ENCODE measurements at regions not wholly inside any gene's neighbourhood (a gene's known extent, or its start where the extent isn't known, plus 50 kb on each side); places are given as distances from the start of the nearest gene placed in this dataset.

- POLR2A ChIA-PET: no interaction called here
- no TSS peak for BruUV-seq (replicated peaks)
- Histone ChIP-seq H3K27me3 (ENCODE audit: control insufficient read depth in 2 of 2, insufficient read depth in 2 of 2, low read length in 2 of 2) (no peaks in the 10 kb centered on the region), H3K27ac (ENCODE audit: insufficient read depth, low read depth, low read length) (no peak overlapping the region), H3K9ac (replicated peaks; ENCODE audit: extremely low read depth, insufficient read depth, low read length) (no peak overlapping the region), H3K9me3 (replicated peaks; ENCODE audit: control insufficient read depth, insufficient read depth, low read length) (no peaks in the 10 kb centered on the region), H3K4me1 (ENCODE audit: control insufficient read depth, extremely low read depth, insufficient read depth, low read length) (no peaks in the 10 kb centered on the region), H2AFZ (ENCODE audit: low read depth, low read length) (no peak overlapping the region), H3K4me3 (replicated peaks in 1 of 3; ENCODE audit: insufficient read depth in 1 of 3, low read depth in 1 of 3, low read length in 3 of 3) (no peak overlapping the region), H3K79me2 (ENCODE audit: control insufficient read depth, insufficient read depth, low read length) (no peaks in the 10 kb centered on the region), H3K4me2 (ENCODE audit: insufficient read depth, low read length) (no peak overlapping the region), H4K20me1 (replicated peaks; ENCODE audit: control insufficient read depth, extremely low read depth, insufficient read depth, low read length) (no peaks in the 10 kb centered on the region), H3K36me3 (ENCODE audit: control insufficient read depth in 2 of 2, extremely low read depth in 1 of 2, insufficient read depth in 2 of 2, low read length in 2 of 2) (no peaks in the 10 kb centered on the region), H3K9me1 (replicated peaks; ENCODE audit: control insufficient read depth, extremely low read depth, insufficient read depth, low read length) (no peaks in the 10 kb centered on the region)
- intact Hi-C loops (cut with micrococcal nuclease) (no loop called here), dilution Hi-C loops (cut with MboI; ENCODE audit: extremely low pct_ligation_motif_present, low sequenced_read_pairs) (no loop called here)
- no peak for DNase-seq (ENCODE audit: low read depth, low spot score)
- TF ChIP-seq GATA2 (IDR thresholded peaks at IDR 0.05; ENCODE audit: insufficient read depth, insufficient read length, low read depth, low read length) (no peak), MYC (IDR thresholded peaks at IDR 0.05; ENCODE audit: low read depth, low read length) (no peak), EZH2 (IDR thresholded peaks at IDR 0.05; ENCODE audit: borderline replicate concordance, low read depth, low read length, severe bottlenecking) (no peak), POLR2AphosphoS5 (IDR thresholded peaks at IDR 0.05; ENCODE audit: insufficient read depth, low read depth, low read length) (no peak), FOS (IDR thresholded peaks at IDR 0.05; ENCODE audit: borderline replicate concordance, insufficient read depth, low read length) (no peak), CTCF (IDR thresholded peaks at IDR 0.05; ENCODE audit: extremely low read depth in 1 of 2, insufficient read depth in 1 of 2, low read depth in 1 of 2, low read length in 2 of 2) (no peak), POLR2A (IDR thresholded peaks at IDR 0.05; ENCODE audit: low read depth, low read length) (no peak), JUN (IDR thresholded peaks at IDR 0.05; ENCODE audit: borderline replicate concordance, insufficient read depth, insufficient read length, low read depth) (no peak)
- TF ChIP-seq, protein P1, sequence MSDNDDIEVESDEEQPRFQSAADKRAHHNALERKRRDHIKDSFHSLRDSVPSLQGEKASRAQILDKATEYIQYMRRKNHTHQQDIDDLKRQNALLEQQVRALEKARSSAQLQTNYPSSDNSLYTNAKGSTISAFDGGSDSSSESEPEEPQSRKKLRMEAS (IDR thresholded peaks at IDR 0.05; ENCODE audit: insufficient read depth, insufficient read length): no peak
- CTCF ChIA-PET: no interaction called here
- no peak for FAIRE-seq
Measured at GRCh38 chr6:170140129-170140528, 150.7 kb downstream of the DLL1 start.
